Neuronal stem cell (in vitro differentiated cells): ENCODE measurements at regions not wholly inside any gene's neighbourhood (a gene's known extent, or its start where the extent isn't known, plus 50 kb on each side); places are given as distances from the start of the nearest gene placed in this dataset.

Experiments
- DNase-seq: peaks from one replicate; pipeline ENCODE4 v3.0.0-alpha.2; 2013; ENCODE audit warnings: low spot score
- H2AFZ ChIP-seq: one replicate; pipeline ENCODE4 v1.6.1; 2013; ENCODE audit warnings: mild to moderate bottlenecking, low read length, inconsistent platforms
- H2AK5ac ChIP-seq: 2 replicates; pipeline ENCODE4 v1.6.1; 2013; ENCODE audit warnings: low read depth, mild to moderate bottlenecking, inconsistent platforms, low read length, moderate library complexity, mixed read lengths
- H2BK120ac ChIP-seq: 2 replicates; pipeline ENCODE4 v1.6.1; 2013; ENCODE audit warnings: low read depth, mild to moderate bottlenecking, inconsistent platforms, low read length, moderate library complexity, mixed read lengths
- H2BK12ac ChIP-seq: one replicate; pipeline ENCODE4 v1.6.1; 2013; ENCODE audit warnings: low read length, inconsistent platforms
- H2BK15ac ChIP-seq: 2 replicates; pipeline ENCODE4 v1.6.1; 2013; ENCODE audit warnings: mild to moderate bottlenecking, low read length, inconsistent platforms, mixed read lengths
- H2BK5ac ChIP-seq: one replicate; pipeline ENCODE4 v1.6.1; 2013; ENCODE audit warnings: inconsistent platforms, mild to moderate bottlenecking, low read length, moderate library complexity
- H3K14ac ChIP-seq: one replicate; pipeline ENCODE4 v1.6.1; 2013; ENCODE audit warnings: low read length, inconsistent platforms
- H3K18ac ChIP-seq: 2 replicates; pipeline ENCODE4 v1.6.1; 2013; ENCODE audit warnings: low read length, inconsistent platforms
- H3K23ac ChIP-seq: 2 replicates; pipeline ENCODE4 v1.6.1; 2013; ENCODE audit warnings: low read depth, mild to moderate bottlenecking, mixed read lengths, low read length, inconsistent platforms; ENCODE audit not compliant: poor library complexity
- H3K27ac ChIP-seq: replicated peaks from 3 replicates; pipeline ENCODE4 v1.5.1; 2013; ENCODE audit warnings: low read length, inconsistent platforms
- H3K27me3 ChIP-seq, 3 experiments: 2 replicates each; pipeline ENCODE4 v1.6.1; 2013; ENCODE audit warnings: low read length in 3 of 3, mild to moderate bottlenecking in 2 of 3, inconsistent platforms in 1 of 3, low read depth in 1 of 3, mixed read lengths in 1 of 3, moderate library complexity in 1 of 3; ENCODE audit not compliant: control insufficient read depth in 3 of 3, insufficient read depth in 3 of 3
- H3K36me3 ChIP-seq, 2 donors: replicated peaks in 1 of 2; 2 replicates each; pipeline ENCODE4 v1.6.1; 2013; ENCODE audit warnings: low read length in 2 of 2; ENCODE audit not compliant: control insufficient read depth in 2 of 2, insufficient read depth in 2 of 2
- H3K4ac ChIP-seq: 2 replicates; pipeline ENCODE4 v1.6.1; 2013; ENCODE audit warnings: inconsistent platforms, mild to moderate bottlenecking, low read length, moderate library complexity
- H3K4me1 ChIP-seq, 2 donors: 1 replicate in 1 of 2; 2 replicates in 1 of 2; pipeline ENCODE4 v1.6.1; 2013; ENCODE audit warnings: low read length in 2 of 2, low read depth in 1 of 2; ENCODE audit not compliant: control insufficient read depth in 2 of 2, insufficient read depth in 1 of 2
- H3K4me2 ChIP-seq: one replicate; pipeline ENCODE4 v1.6.1; 2013; ENCODE audit warnings: mild to moderate bottlenecking, low read length, inconsistent platforms; ENCODE audit not compliant: insufficient read depth, poor library complexity, severe bottlenecking
- H3K4me3 ChIP-seq, 2 donors: 2 replicates each; pipeline ENCODE4 v1.5.1; 2013; ENCODE audit warnings: low read length in 2 of 2, mild to moderate bottlenecking in 2 of 2, inconsistent platforms in 1 of 2, moderate library complexity in 1 of 2
- H3K79me1 ChIP-seq: one replicate; pipeline ENCODE4 v1.6.1; 2013; ENCODE audit warnings: low read depth, mild to moderate bottlenecking, inconsistent platforms, low read length, moderate library complexity
- H3K9ac ChIP-seq: one replicate; pipeline ENCODE4 v1.6.1; 2013; ENCODE audit warnings: mild to moderate bottlenecking, low read depth, low read length, inconsistent platforms; ENCODE audit not compliant: poor library complexity
- H3K9me3 ChIP-seq, 2 donors: replicated peaks in 1 of 2; 2 replicates each; pipeline versions ENCODE3 to v1.6.1; 2013; ENCODE audit warnings: low read length in 2 of 2, mild to moderate bottlenecking in 2 of 2, inconsistent platforms in 1 of 2, low read depth in 1 of 2, mixed read lengths in 1 of 2, moderate library complexity in 1 of 2; ENCODE audit not compliant: control insufficient read depth in 2 of 2, insufficient read depth in 1 of 2
- H4K8ac ChIP-seq: one replicate; pipeline ENCODE4 v1.6.1; 2013; ENCODE audit warnings: low read depth, mild to moderate bottlenecking, inconsistent platforms, low read length, moderate library complexity
- H4K91ac ChIP-seq: one replicate; pipeline ENCODE4 v1.6.1; 2013; ENCODE audit warnings: low read length, low read depth, mild to moderate bottlenecking, inconsistent platforms; ENCODE audit not compliant: poor library complexity
- WGBS, 2 donors: extraction: QIAGEN DNeasy Blood & Tissue Kit; methylation state at CpG; one replicate each; pipeline ENCODE4 v1.1.7; 2013; ENCODE audit warnings: missing lambda C conversion rate in 2 of 2, mixed read lengths in 1 of 2; ENCODE audit not compliant: insufficient read length in 2 of 2, insufficient replicate concordance in 1 of 2; ENCODE audit errors: extremely low coverage in 2 of 2; 5-methylcytosine and 5-hydroxymethylcytosine counted together

GRCh38 chr10:130611239-130611638, 475.0 kb downstream of the GLRX3 start:
- Histone ChIP-seq H3K4ac (no peak overlapping the region), H4K8ac (no peak overlapping the region), H2BK12ac (no peak overlapping the region), H2AFZ (no peak overlapping the region), H3K14ac (no peak overlapping the region), H3K9me3 (no peaks in the 10 kb centered on the region), H2BK15ac (no peak overlapping the region), H3K27me3 (no peaks in the 10 kb centered on the region), H3K9ac (no peak overlapping the region), H3K27ac (no peak overlapping the region), H2BK5ac (no peak overlapping the region), H2AK5ac (no peak overlapping the region), H3K4me3 (peak overlapping the region in 1 of 2 donors; percentile 32), H3K79me1 (no peaks in the 10 kb centered on the region), H3K18ac (no peak overlapping the region), H3K4me1 (no peaks in the 10 kb centered on the region), H4K91ac (no peak overlapping the region), H3K36me3 (no peaks in the 10 kb centered on the region), H3K23ac (no peak overlapping the region), H2BK120ac (no peak overlapping the region), H3K4me2 (no peak overlapping the region)
- no CpG with 5 or more reads among the region's 5 CpGs for WGBS, 2 donors
- DNase-seq, result no peak

DNA sequence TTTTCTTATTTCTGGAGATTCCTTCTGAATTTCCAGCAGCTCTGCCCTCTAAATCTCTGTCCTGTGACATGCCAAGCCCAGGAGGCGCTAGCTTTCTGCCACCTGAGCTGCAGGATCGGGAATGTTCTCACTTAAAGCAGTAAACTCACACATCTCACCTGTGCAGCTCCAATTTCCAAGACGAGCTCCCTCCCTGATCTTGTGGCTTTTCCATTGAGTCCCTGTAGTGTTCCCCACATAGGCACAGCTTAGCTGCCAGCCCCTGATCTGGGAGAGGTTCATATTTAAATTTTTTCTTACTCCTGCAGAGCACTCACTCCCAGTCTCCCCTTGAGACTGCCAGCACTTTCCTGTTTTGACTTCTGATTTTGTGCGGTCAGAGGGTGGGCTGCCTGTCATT, 479.3 kb downstream of the GLRX3 start:
- WGBS, 2 donors, result no CpG with 5 or more reads among the region's 4 CpGs
- H3K4me2 ChIP-seq, result no peak overlapping the region
- DNase-seq, result no peak

DNA sequence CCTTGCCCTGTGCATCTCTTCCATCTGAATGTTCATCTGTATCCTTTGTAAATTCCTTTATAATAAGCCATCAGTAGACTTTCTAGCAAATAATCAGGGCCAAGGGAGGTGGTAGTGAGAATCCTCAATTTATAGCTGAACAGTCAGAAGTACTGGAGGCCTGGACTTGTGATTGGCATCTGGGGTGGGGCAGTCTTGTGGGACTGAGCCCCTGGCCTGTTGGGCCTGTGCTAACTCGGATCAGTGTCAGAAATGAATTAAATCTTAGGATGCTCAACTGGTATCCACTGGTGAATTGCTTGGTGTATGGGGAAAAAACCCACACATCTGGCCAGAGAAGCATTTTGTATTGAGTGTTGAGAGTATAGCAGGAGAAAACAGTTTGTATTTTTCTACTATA, 481.8 kb downstream of the GLRX3 start:
- Histone ChIP-seq H2BK15ac (no peak overlapping the region), H2BK5ac (no peak overlapping the region), H2BK120ac (no peak overlapping the region), H3K36me3 (no peaks in the 10 kb centered on the region), H3K14ac (no peak overlapping the region), H3K18ac (no peak overlapping the region), H3K4me2 (no peak overlapping the region), H3K4me3 (no peak overlapping the region), H3K27ac (no peak overlapping the region), H3K4me1 (no peaks in the 10 kb centered on the region), H4K91ac (no peak overlapping the region), H3K27me3 (no peaks in the 10 kb centered on the region), H2AFZ (no peak overlapping the region), H3K23ac (no peak overlapping the region), H3K9ac (no peak overlapping the region), H3K9me3 (no peaks in the 10 kb centered on the region), H2AK5ac (no peak overlapping the region), H3K79me1 (no peaks in the 10 kb centered on the region), H3K4ac (no peak overlapping the region), H2BK12ac (no peak overlapping the region), H4K8ac (no peak overlapping the region)
- DNase-seq, result no peak
- WGBS, 2 donors, result no CpG with 5 or more reads among the region's 1 CpG

More for the DNA sequence above, 479.3 kb downstream of the GLRX3 start:
- Histone ChIP-seq H2BK12ac (no peak overlapping the region), H3K4me3 (no peak overlapping the region), H4K8ac (no peak overlapping the region), H3K36me3 (no peaks in the 10 kb centered on the region), H3K27ac (no peak overlapping the region), H3K4me1 (no peaks in the 10 kb centered on the region), H3K79me1 (no peaks in the 10 kb centered on the region), H4K91ac (no peak overlapping the region), H2BK5ac (no peak overlapping the region), H3K18ac (no peak overlapping the region), H2BK15ac (no peak overlapping the region), H3K23ac (no peak overlapping the region), H3K14ac (no peak overlapping the region), H2AFZ (no peak overlapping the region), H3K9me3 (no peaks in the 10 kb centered on the region), H2BK120ac (no peak overlapping the region), H3K9ac (no peak overlapping the region), H3K27me3 (no peaks in the 10 kb centered on the region), H2AK5ac (no peak overlapping the region), H3K4ac (no peak overlapping the region)

DNA sequence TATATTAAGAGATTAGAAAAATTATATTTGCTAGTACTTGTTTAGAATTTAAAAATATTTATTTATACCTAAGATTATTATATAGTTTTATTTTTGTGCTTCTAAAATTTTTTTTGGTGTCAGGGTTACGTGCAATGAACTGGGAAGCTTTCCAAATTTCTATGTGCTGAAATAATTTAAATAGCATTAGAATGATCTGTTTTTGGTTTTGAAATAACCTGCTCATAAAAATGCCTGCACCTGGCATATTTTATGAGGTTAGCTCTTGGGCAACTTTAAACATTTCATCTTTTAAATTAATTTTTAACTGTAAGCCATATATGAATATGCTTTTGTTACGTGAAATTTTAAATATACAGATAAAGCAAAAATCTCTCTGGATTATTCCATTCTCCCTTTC, 482.5 kb downstream of the GLRX3 start:
- Histone ChIP-seq H4K91ac (no peak overlapping the region), H3K18ac (no peak overlapping the region), H3K79me1 (no peaks in the 10 kb centered on the region), H3K9ac (no peak overlapping the region), H4K8ac (no peak overlapping the region), H2AK5ac (no peak overlapping the region), H3K4me3 (no peak overlapping the region), H3K36me3 (no peaks in the 10 kb centered on the region), H3K9me3 (no peaks in the 10 kb centered on the region), H2BK15ac (no peak overlapping the region), H2BK12ac (no peak overlapping the region), H2AFZ (no peak overlapping the region), H2BK5ac (no peak overlapping the region), H3K4me1 (no peaks in the 10 kb centered on the region), H2BK120ac (no peak overlapping the region), H3K4me2 (no peak overlapping the region), H3K23ac (no peak overlapping the region), H3K4ac (no peak overlapping the region), H3K14ac (no peak overlapping the region), H3K27me3 (no peaks in the 10 kb centered on the region), H3K27ac (no peak overlapping the region)
- DNase-seq, result no peak
- no CpG with 5 or more reads among the region's 2 CpGs for WGBS, 2 donors
